ENCODE measurements at regions not wholly inside any gene's neighbourhood (a gene's known extent, or its start where the extent isn't known, plus 50 kb on each side); places are given as distances from the start of the nearest gene placed in this dataset.

DNA sequence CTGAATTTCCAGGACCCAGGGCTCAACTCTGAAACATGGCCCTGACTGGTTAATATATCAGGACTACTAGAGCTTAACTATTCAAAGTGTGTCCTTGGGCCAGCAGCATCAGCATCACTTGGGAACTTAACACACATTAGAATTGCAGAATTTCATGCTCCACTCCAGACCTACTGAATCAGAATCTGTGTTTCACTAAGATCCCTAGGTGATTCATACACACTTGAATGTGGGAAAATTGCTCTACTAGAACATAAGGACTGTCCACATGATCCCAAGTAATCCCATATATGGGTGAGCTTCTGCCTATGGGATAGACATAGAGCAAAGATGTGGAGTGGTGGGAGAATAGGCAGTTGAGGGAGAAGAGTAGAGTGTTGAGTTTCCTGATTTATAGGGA lies 192.5 kb upstream of the CLNK start:
- H3K4me1 Mint-ChIP-seq = peaks cover 5% of the 10 kb centered on the region
- Histone ChIP-seq H3K36me3 (ENCODE audit: control insufficient read depth, insufficient read depth, low read length) (no peaks in the 10 kb centered on the region), H3K27ac (ENCODE audit: low read depth, low read length) (no peak overlapping the region), H3K4me3 (ENCODE audit: low read length) (no peak overlapping the region), H3K9me3 (ENCODE audit: control insufficient read depth, low read length) (peaks cover 8% of the 10 kb centered on the region), H3K4me1 (ENCODE audit: control insufficient read depth, insufficient read depth, low read length) (no peaks in the 10 kb centered on the region), H3K27me3 (ENCODE audit: control insufficient read depth, insufficient read depth, low read length, poor library complexity, severe bottlenecking) (no peaks in the 10 kb centered on the region), H3K9ac (ENCODE audit: extremely low read depth, low read length, poor library complexity, severe bottlenecking) (no peak overlapping the region)
- H3K4me3 Mint-ChIP-seq = no peak overlapping the region
- peaks cover 9% of the 10 kb centered on the region for H3K9me3 Mint-ChIP-seq
- no peak for TF ChIP-seq CTCF (conservative IDR thresholded peaks at IDR 0.05)
- no peak for DNase-seq
- no peak overlapping the region for H3K27ac Mint-ChIP-seq
- peaks cover 2% of the 10 kb centered on the region for H3K36me3 Mint-ChIP-seq (ENCODE audit: low read depth)
- H3K27me3 Mint-ChIP-seq (ENCODE audit: insufficient read depth) = peaks cover 2% of the 10 kb centered on the region

GRCh38 chr4:10875144-10875799 lies 190.7 kb upstream of the CLNK start:
- H3K36me3 ChIP-seq (ENCODE audit: control insufficient read depth, insufficient read depth, low read length) = no peaks in the 10 kb centered on the region
- Mint-ChIP-seq H3K4me3 (no peak overlapping the region), H3K9me3 (peaks cover 9% of the 10 kb centered on the region), H3K4me1 (peaks cover 5% of the 10 kb centered on the region), H3K36me3 (ENCODE audit: low read depth) (peaks cover 7% of the 10 kb centered on the region), H3K27me3 (ENCODE audit: insufficient read depth) (no peaks in the 10 kb centered on the region), H3K27ac (no peak overlapping the region)
- no peaks in the 10 kb centered on the region for H3K27me3 ChIP-seq (ENCODE audit: control insufficient read depth, insufficient read depth, low read length, poor library complexity, severe bottlenecking)
- 80 to 95% methylated on average over 2 of the region's 2 CpGs for WGBS, 2 experiments (ENCODE audit: insufficient coverage in 1 of 2, insufficient read length in 1 of 2)
- H3K4me3 ChIP-seq (ENCODE audit: low read length) = no peak overlapping the region
- no peak for TF ChIP-seq CTCF (conservative IDR thresholded peaks at IDR 0.05)
- H3K9me3 ChIP-seq (ENCODE audit: control insufficient read depth, low read length) = peaks cover 8% of the 10 kb centered on the region
- H3K9ac ChIP-seq (ENCODE audit: extremely low read depth, low read length, poor library complexity, severe bottlenecking) = no peak overlapping the region
- no peak for DNase-seq
- H3K27ac ChIP-seq (ENCODE audit: low read depth, low read length) = no peak overlapping the region
- no peaks in the 10 kb centered on the region for H3K4me1 ChIP-seq (ENCODE audit: control insufficient read depth, insufficient read depth, low read length)

DNA sequence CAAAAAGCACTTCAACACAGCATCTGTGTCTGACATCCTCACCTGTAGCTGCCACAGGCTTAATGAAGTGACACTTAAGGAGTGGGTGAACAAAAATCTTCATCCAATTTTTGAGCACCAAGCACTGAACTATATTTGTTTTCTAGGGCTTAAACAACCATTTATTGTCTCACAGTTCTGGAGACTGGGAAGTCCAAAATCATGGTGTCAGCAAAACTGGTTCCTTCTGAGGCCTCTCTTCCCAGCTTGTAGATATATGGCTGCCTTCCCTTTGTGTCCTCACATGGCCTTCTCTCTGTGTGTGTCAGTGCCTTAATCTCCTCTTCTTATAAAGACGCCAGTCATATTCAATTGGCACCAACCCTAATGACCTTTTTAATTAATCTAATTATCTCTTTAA lies 189.2 kb upstream of the CLNK start:
- peaks cover 8% of the 10 kb centered on the region for H3K9me3 ChIP-seq (ENCODE audit: control insufficient read depth, low read length)
- no peak overlapping the region for H3K27ac ChIP-seq (ENCODE audit: low read depth, low read length)
- peaks cover 5% of the 10 kb centered on the region for H3K4me1 Mint-ChIP-seq
- no peak for TF ChIP-seq CTCF (conservative IDR thresholded peaks at IDR 0.05)
- H3K27ac Mint-ChIP-seq = no peak overlapping the region
- no peak overlapping the region for H3K4me3 Mint-ChIP-seq
- H3K4me1 ChIP-seq (ENCODE audit: control insufficient read depth, insufficient read depth, low read length) = no peaks in the 10 kb centered on the region
- no peak for DNase-seq
- no peak overlapping the region for H3K9ac ChIP-seq (ENCODE audit: extremely low read depth, low read length, poor library complexity, severe bottlenecking)
- H3K36me3 Mint-ChIP-seq (ENCODE audit: low read depth) = peaks cover 7% of the 10 kb centered on the region
- H3K27me3 ChIP-seq (ENCODE audit: control insufficient read depth, insufficient read depth, low read length, poor library complexity, severe bottlenecking) = no peaks in the 10 kb centered on the region
- H3K27me3 Mint-ChIP-seq (ENCODE audit: insufficient read depth) = no peaks in the 10 kb centered on the region
- no peak overlapping the region for H3K4me3 ChIP-seq (ENCODE audit: low read length)
- no peaks in the 10 kb centered on the region for H3K36me3 ChIP-seq (ENCODE audit: control insufficient read depth, insufficient read depth, low read length)
- H3K9me3 Mint-ChIP-seq = peaks cover 9% of the 10 kb centered on the region
- WGBS, 2 experiments (ENCODE audit: insufficient coverage in 1 of 2, insufficient read length in 1 of 2) = 92% methylated on average over 1 of the region's 1 CpG; no CpG with 5 or more reads in 1 of the 2 experiments
